ENCODE measurements at regions not wholly inside any gene's neighbourhood (a gene's known extent, or its start where the extent isn't known, plus 50 kb on each side); places are given as distances from the start of the nearest gene placed in this dataset.

- Mint-ChIP-seq H3K27ac (no peak overlapping the region), H3K27me3 (ENCODE audit: insufficient read depth) (no peaks in the 10 kb centered on the region), H3K4me3 (no peak overlapping the region), H3K36me3 (ENCODE audit: low read depth) (no peaks in the 10 kb centered on the region), H3K4me1 (peaks cover 17% of the 10 kb centered on the region), H3K9me3 (no peaks in the 10 kb centered on the region)
- H3K4me1 ChIP-seq (ENCODE audit: control insufficient read depth, insufficient read depth, low read length) = peaks cover 5% of the 10 kb centered on the region
- H3K9ac ChIP-seq (ENCODE audit: extremely low read depth, low read length, poor library complexity, severe bottlenecking) = no peak overlapping the region
- no peaks in the 10 kb centered on the region for H3K36me3 ChIP-seq (ENCODE audit: control insufficient read depth, insufficient read depth, low read length)
- no peaks in the 10 kb centered on the region for H3K27me3 ChIP-seq (ENCODE audit: control insufficient read depth, insufficient read depth, low read length, poor library complexity, severe bottlenecking)
- TF ChIP-seq, protein P1, sequence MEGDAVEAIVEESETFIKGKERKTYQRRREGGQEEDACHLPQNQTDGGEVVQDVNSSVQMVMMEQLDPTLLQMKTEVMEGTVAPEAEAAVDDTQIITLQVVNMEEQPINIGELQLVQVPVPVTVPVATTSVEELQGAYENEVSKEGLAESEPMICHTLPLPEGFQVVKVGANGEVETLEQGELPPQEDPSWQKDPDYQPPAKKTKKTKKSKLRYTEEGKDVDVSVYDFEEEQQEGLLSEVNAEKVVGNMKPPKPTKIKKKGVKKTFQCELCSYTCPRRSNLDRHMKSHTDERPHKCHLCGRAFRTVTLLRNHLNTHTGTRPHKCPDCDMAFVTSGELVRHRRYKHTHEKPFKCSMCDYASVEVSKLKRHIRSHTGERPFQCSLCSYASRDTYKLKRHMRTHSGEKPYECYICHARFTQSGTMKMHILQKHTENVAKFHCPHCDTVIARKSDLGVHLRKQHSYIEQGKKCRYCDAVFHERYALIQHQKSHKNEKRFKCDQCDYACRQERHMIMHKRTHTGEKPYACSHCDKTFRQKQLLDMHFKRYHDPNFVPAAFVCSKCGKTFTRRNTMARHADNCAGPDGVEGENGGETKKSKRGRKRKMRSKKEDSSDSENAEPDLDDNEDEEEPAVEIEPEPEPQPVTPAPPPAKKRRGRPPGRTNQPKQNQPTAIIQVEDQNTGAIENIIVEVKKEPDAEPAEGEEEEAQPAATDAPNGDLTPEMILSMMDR (conservative IDR thresholded peaks at IDR 0.05) = no peak
- 89 to 100% methylated on average over 2 to 4 of the region's 4 CpGs for WGBS, 2 experiments (ENCODE audit: insufficient coverage in 1 of 2, insufficient read length in 1 of 2)
- H3K27ac ChIP-seq (ENCODE audit: low read depth, low read length) = no peak overlapping the region
- peaks cover 10% of the 10 kb centered on the region for H3K9me3 ChIP-seq (ENCODE audit: control insufficient read depth, low read length)
- no peak for DNase-seq
- H3K4me3 ChIP-seq (ENCODE audit: low read length) = no peak overlapping the region
Measured at GRCh38 chr5:57833489-57833888, 350.9 kb upstream of the ACTBL2 start.

- Mint-ChIP-seq H3K27me3 (ENCODE audit: insufficient read depth) (no peaks in the 10 kb centered on the region), H3K36me3 (ENCODE audit: low read depth) (no peaks in the 10 kb centered on the region), H3K27ac (peak overlapping the region; percentile 38), H3K9me3 (no peaks in the 10 kb centered on the region), H3K4me3 (no peak overlapping the region), H3K4me1 (peaks cover 11% of the 10 kb centered on the region)
- Histone ChIP-seq H3K27ac (ENCODE audit: low read depth, low read length) (no peak overlapping the region), H3K27me3 (ENCODE audit: control insufficient read depth, insufficient read depth, low read length, poor library complexity, severe bottlenecking) (no peaks in the 10 kb centered on the region), H3K36me3 (ENCODE audit: control insufficient read depth, insufficient read depth, low read length) (no peaks in the 10 kb centered on the region), H3K4me3 (ENCODE audit: low read length) (no peak overlapping the region), H3K9ac (ENCODE audit: extremely low read depth, low read length, poor library complexity, severe bottlenecking) (no peak overlapping the region), H3K9me3 (ENCODE audit: control insufficient read depth, low read length) (peaks cover 10% of the 10 kb centered on the region), H3K4me1 (ENCODE audit: control insufficient read depth, insufficient read depth, low read length) (peaks cover 3% of the 10 kb centered on the region)
- TF ChIP-seq, protein P1 (conservative IDR thresholded peaks at IDR 0.05) = no peak
- 97 to 100% methylated on average over 2 of the region's 2 CpGs for WGBS, 2 experiments (ENCODE audit: insufficient coverage in 1 of 2, insufficient read length in 1 of 2)
- no peak for DNase-seq
Measured at GRCh38 chr5:57832875-57833274, 350.3 kb upstream of the ACTBL2 start.

GRCh38 chr5:57831932-57832331, 349.3 kb upstream of the ACTBL2 start:
- no peak overlapping the region for H3K27ac ChIP-seq (ENCODE audit: low read depth, low read length)
- no peak overlapping the region for H3K4me3 Mint-ChIP-seq
- no peaks in the 10 kb centered on the region for H3K27me3 ChIP-seq (ENCODE audit: control insufficient read depth, insufficient read depth, low read length, poor library complexity, severe bottlenecking)
- peaks cover 3% of the 10 kb centered on the region for H3K4me1 ChIP-seq (ENCODE audit: control insufficient read depth, insufficient read depth, low read length)
- no peak for DNase-seq
- H3K4me3 ChIP-seq (ENCODE audit: low read length) = no peak overlapping the region
- H3K36me3 ChIP-seq (ENCODE audit: control insufficient read depth, insufficient read depth, low read length) = no peaks in the 10 kb centered on the region
- TF ChIP-seq, protein P1 (conservative IDR thresholded peaks at IDR 0.05) = no peak
- H3K27me3 Mint-ChIP-seq (ENCODE audit: insufficient read depth) = no peaks in the 10 kb centered on the region
- H3K27ac Mint-ChIP-seq = no peak overlapping the region
- peaks cover 11% of the 10 kb centered on the region for H3K4me1 Mint-ChIP-seq
- no peaks in the 10 kb centered on the region for H3K36me3 Mint-ChIP-seq (ENCODE audit: low read depth)
- H3K9me3 ChIP-seq (ENCODE audit: control insufficient read depth, low read length) = peaks cover 7% of the 10 kb centered on the region
- WGBS, 2 experiments (ENCODE audit: insufficient coverage in 1 of 2, insufficient read length in 1 of 2) = 97% methylated on average over 2 of the region's 2 CpGs; no CpG with 5 or more reads in 1 of the 2 experiments
- no peaks in the 10 kb centered on the region for H3K9me3 Mint-ChIP-seq
- H3K9ac ChIP-seq (ENCODE audit: extremely low read depth, low read length, poor library complexity, severe bottlenecking) = no peak overlapping the region

Measured in endodermal cell (in vitro differentiated cells).